HCT116 (cell line): ENCODE measurements at regions not wholly inside any gene's neighbourhood (a gene's known extent, or its start where the extent isn't known, plus 50 kb on each side); places are given as distances from the start of the nearest gene placed in this dataset.

ENCODE experiments used
- ATAC-seq: fragments of 200-7000 bp; cut with Tn5 transposase; 2 replicates; pipeline ENCODE4 v1.9.1; 2020; ENCODE audit warnings: mild to moderate bottlenecking, moderate library complexity
- BruUV-seq: library from RNA; stranded (reverse); fragments of 400-500 nt; replicated peaks from 2 replicates; lab custom pipeline; 2021; lab: Mats Ljungman, UMichigan
- CTCF ChIA-PET: fragments of 300-600 bp; sonication (Branson Sonifier 250); formaldehyde crosslinking; loops from one replicate; lab custom pipeline; 2021; ENCODE audit warnings: antibody characterized with exemption; lab: Charles Lee
- POLR2A ChIA-PET: fragments of 300-600, 350-600 bp; sonication (Branson Sonifier 250); formaldehyde crosslinking; loops from one replicate; lab custom pipeline; 2021; ENCODE audit warnings: antibody characterized with exemption; lab: Charles Lee
- RAD21 ChIA-PET, 2 experiments: fragments of 300-600 bp; sonication (Branson Sonifier 250); formaldehyde crosslinking; loops; one replicate each; lab custom pipeline; 2023; ENCODE audit warnings: low total read pairs in 2 of 2; ENCODE audit not compliant: uncharacterized antibody in 2 of 2, unreplicated experiment in 2 of 2, low non-redundant PET in 1 of 2; lab: Charles Lee
- DNase-seq: peaks from one replicate; pipeline ENCODE4 v3.0.0-alpha.2; 2010; ENCODE audit warnings: low read depth, low spot score
- H2AFZ ChIP-seq: fragments of 200-600 bp; shearing (Covaris generic), sonication (generic); 2 replicates; pipeline ENCODE4 v1.6.1; 2017; ENCODE audit warnings: low read depth, mixed run types, mixed read lengths, antibody characterized with exemption, low read length; ENCODE audit not compliant: poor library complexity, severe bottlenecking
- H3K27ac ChIP-seq: 2 replicates; pipeline ENCODE4 v1.5.1; 2012; ENCODE audit warnings: low read depth, low read length
- H3K27me3 ChIP-seq: fragments of 200-600 bp; sonication (generic); 2 replicates; pipeline ENCODE4 v1.6.1; 2016; ENCODE audit warnings: mixed run types, low read length, mixed read lengths; ENCODE audit not compliant: insufficient read depth
- H3K36me3 ChIP-seq, 2 experiments: fragments of 200-500 bp in 1 of 2; fragments of 200-600 bp in 1 of 2; sonication (Bioruptor generic) in 1 of 2; sonication (generic) in 1 of 2; 2 replicates each; pipeline versions ENCODE4 v1.5.1 to v1.6.1; 2014 to 2016; ENCODE audit warnings: low read length in 2 of 2, inconsistent platforms in 1 of 2, mixed read lengths in 1 of 2, mixed run types in 1 of 2; ENCODE audit not compliant: insufficient read depth in 2 of 2, control insufficient read depth in 1 of 2
- H3K4me1 ChIP-seq, 2 experiments: fragments of 200-600 bp in 1 of 2; sonication (generic) in 1 of 2; 2 replicates each; pipeline versions ENCODE4 v1.5.1 to v1.6.1; 2012 to 2017; ENCODE audit warnings: low read length in 2 of 2, inconsistent platforms in 1 of 2, mild to moderate bottlenecking in 1 of 2, mixed read lengths in 1 of 2, mixed run types in 1 of 2, moderate library complexity in 1 of 2; ENCODE audit not compliant: insufficient read depth in 2 of 2, control insufficient read depth in 1 of 2
- H3K4me2 ChIP-seq: fragments of 200-600 bp; sonication (generic); 2 replicates; pipeline ENCODE4 v1.6.1; 2017; ENCODE audit warnings: mixed run types, low read length, mixed read lengths
- H3K4me3 ChIP-seq, 2 experiments: fragments of 200-600 bp in 1 of 2; sonication (generic) in 1 of 2; replicated peaks in 1 of 2; 2 replicates each; pipeline ENCODE4 v1.5.1; 2011 to 2016; ENCODE audit warnings: low read length in 2 of 2, control low read depth in 1 of 2, low read depth in 1 of 2, mild to moderate bottlenecking in 1 of 2, mixed read lengths in 1 of 2, mixed run types in 1 of 2
- H3K79me2 ChIP-seq: fragments of 200-600 bp; sonication (generic); 2 replicates; pipeline ENCODE4 v1.6.1; 2017; ENCODE audit warnings: mild to moderate bottlenecking, mixed run types, low read length, moderate library complexity, mixed read lengths; ENCODE audit not compliant: insufficient read depth
- H3K9ac ChIP-seq: fragments of 200-600 bp; sonication (generic); 2 replicates; pipeline ENCODE4 v1.6.1; 2016; ENCODE audit warnings: low read length, mixed read lengths
- H3K9me2 ChIP-seq: fragments of 200-600 bp; sonication (generic), shearing (Covaris generic); 2 replicates; pipeline ENCODE4 v1.6.1; 2017; ENCODE audit warnings: mixed run types, mild to moderate bottlenecking, moderate library complexity; ENCODE audit not compliant: insufficient read depth
- H3K9me3 ChIP-seq, 2 experiments: fragments of 200-500 bp in 1 of 2; fragments of 200-600 bp in 1 of 2; sonication (Bioruptor generic) in 1 of 2; sonication (generic) in 1 of 2; 2 replicates each; pipeline ENCODE4 v1.6.1; 2014 to 2017; ENCODE audit warnings: low read length in 2 of 2, mixed read lengths in 2 of 2, inconsistent platforms in 1 of 2, low read depth in 1 of 2, mild to moderate bottlenecking in 1 of 2, mixed run types in 1 of 2, moderate library complexity in 1 of 2; ENCODE audit not compliant: control insufficient read depth in 1 of 2, insufficient read depth in 1 of 2
- H4K20me1 ChIP-seq: fragments of 200-600 bp; sonication (generic), shearing (Covaris generic); 2 replicates; pipeline ENCODE4 v1.6.1; 2017; ENCODE audit warnings: mixed run types, mild to moderate bottlenecking, moderate library complexity; ENCODE audit not compliant: insufficient read depth
- FOSL1 ChIP-seq: IDR thresholded peaks from 2 replicates; pipeline ENCODE4 v1.6.1; 2012; ENCODE audit warnings: low read depth
- JUND ChIP-seq: IDR thresholded peaks from 2 replicates; pipeline ENCODE4 v1.6.1; 2012
- RAD21 ChIP-seq: IDR thresholded peaks from 2 replicates; pipeline ENCODE4 v1.6.1; 2012; ENCODE audit warnings: low read depth, mild to moderate bottlenecking
- REST ChIP-seq: IDR thresholded peaks from 2 replicates; pipeline ENCODE4 v1.6.1; 2012; ENCODE audit warnings: low read depth
- SRF ChIP-seq: IDR thresholded peaks from 2 replicates; pipeline ENCODE4 v1.6.1; 2012; ENCODE audit warnings: low read depth
- intact Hi-C: fragments of 100-400 bp; cut with micrococcal nuclease; formaldehyde crosslinking; loops from 2 replicates; pipeline ENCODE4 v1.10.0; 2022
- TF ChIP-seq, protein P1 (sequence below), 3 experiments: fragments of 200-600 bp in 1 of 3; sonication (generic) in 1 of 3; IDR thresholded peaks in 2 of 3; conservative IDR thresholded peaks in 1 of 3; 2 replicates each; pipeline ENCODE4 v1.5.1; 2012 to 2017; ENCODE audit warnings: low read depth in 2 of 3, low read length in 2 of 3, antibody characterized with exemption in 1 of 3, borderline replicate concordance in 1 of 3, control low read depth in 1 of 3, mild to moderate bottlenecking in 1 of 3, mixed read lengths in 1 of 3, mixed run types in 1 of 3, moderate library complexity in 1 of 3; ENCODE audit not compliant: insufficient read depth in 1 of 3

GRCh38 chr5:61931236-61931635 is 374.8 kb upstream of the KIF2A start:
- no peak overlapping the region for H3K27ac ChIP-seq
- no peaks in the 10 kb centered on the region for H3K36me3 ChIP-seq
- H2AFZ ChIP-seq, result no peak overlapping the region
- no peaks in the 10 kb centered on the region for H3K9me2 ChIP-seq
- DNase-seq (no peak), ATAC-seq (no peak)
- no peaks in the 10 kb centered on the region for H4K20me1 ChIP-seq
- no TSS peak for BruUV-seq
- TF ChIP-seq SRF, result no peak
- no peaks in the 10 kb centered on the region for H3K79me2 ChIP-seq
- intact Hi-C loops, result loop anchor here (5.0 to 10.0 kb wide), 2 partner anchors 596 to 874 kb away; partner anchors contain the start of gene ZSWIM6
- no peak overlapping the region for H3K9ac ChIP-seq
- no peaks in the 10 kb centered on the region; the same call in 1 of the 2 replicates for H3K27me3 ChIP-seq
- ChIA-PET RAD21 (no interaction called here), POLR2A (no interaction called here), CTCF (no interaction called here)
- H3K4me1 ChIP-seq, result no peaks in the 10 kb centered on the region
- no peak overlapping the region for H3K4me2 ChIP-seq
- H3K4me3 ChIP-seq, result no peak overlapping the region
- H3K9me3 ChIP-seq, result no peaks in the 10 kb centered on the region

DNA sequence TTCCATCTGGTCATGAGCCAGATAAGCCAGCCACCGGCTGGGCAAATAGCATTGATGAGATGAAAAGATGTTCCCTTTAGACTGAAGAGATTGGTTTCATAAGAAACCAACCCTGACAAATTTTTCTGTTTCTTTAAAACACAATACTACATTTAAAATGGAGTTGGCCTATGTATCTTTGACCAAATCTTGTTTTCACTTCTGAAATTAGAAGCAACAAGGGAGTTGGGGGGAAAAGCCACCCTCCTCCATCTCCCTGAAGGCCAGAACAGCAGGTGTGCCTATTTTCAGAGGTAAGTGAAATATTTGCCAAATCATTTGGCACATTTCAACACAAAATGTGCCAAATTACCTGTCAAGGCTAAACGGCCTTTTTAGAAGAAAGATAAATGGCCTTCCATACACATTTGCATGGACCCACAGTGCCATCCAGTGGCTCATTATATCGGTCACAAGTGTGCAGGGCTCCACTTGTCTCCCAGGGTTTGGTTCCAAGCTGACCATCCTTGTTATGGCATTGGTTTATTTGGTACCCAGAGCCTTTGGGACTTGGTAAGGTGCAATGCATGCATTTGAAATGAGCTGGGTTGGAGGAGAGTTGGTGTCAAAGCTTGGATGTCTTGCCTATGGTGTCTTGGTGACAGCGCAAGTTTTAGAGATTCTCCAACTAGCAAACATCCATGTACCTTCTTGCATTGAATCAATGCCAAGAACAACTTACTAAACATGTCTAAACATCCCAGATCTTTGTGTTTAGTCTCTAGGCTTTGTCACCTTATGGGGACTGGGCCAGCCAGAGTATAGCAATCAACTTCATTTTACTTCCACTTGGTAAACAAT is 372.0 kb upstream of the KIF2A start:
- POLR2A ChIA-PET, result no interaction called here
- TF ChIP-seq JUND, result no peak
- TF ChIP-seq RAD21, result peak; percentile 81
- TF ChIP-seq, protein P1, sequence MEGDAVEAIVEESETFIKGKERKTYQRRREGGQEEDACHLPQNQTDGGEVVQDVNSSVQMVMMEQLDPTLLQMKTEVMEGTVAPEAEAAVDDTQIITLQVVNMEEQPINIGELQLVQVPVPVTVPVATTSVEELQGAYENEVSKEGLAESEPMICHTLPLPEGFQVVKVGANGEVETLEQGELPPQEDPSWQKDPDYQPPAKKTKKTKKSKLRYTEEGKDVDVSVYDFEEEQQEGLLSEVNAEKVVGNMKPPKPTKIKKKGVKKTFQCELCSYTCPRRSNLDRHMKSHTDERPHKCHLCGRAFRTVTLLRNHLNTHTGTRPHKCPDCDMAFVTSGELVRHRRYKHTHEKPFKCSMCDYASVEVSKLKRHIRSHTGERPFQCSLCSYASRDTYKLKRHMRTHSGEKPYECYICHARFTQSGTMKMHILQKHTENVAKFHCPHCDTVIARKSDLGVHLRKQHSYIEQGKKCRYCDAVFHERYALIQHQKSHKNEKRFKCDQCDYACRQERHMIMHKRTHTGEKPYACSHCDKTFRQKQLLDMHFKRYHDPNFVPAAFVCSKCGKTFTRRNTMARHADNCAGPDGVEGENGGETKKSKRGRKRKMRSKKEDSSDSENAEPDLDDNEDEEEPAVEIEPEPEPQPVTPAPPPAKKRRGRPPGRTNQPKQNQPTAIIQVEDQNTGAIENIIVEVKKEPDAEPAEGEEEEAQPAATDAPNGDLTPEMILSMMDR (IDR thresholded peaks at IDR 0.05 in 2 of 3, conservative IDR thresholded peaks at IDR 0.05 in 1 of 3; ENCODE audit: borderline replicate concordance in 1 of 3, insufficient read depth in 1 of 3, low read depth in 2 of 3, low read length in 2 of 3), result peak; percentile 44 to 66 (median 61); a peak in 5 of 6 replicates
- no peak for TF ChIP-seq FOSL1
- no peak for TF ChIP-seq REST
- H3K4me2 ChIP-seq, result no peak overlapping the region

More for the DNA sequence above, 372.0 kb upstream of the KIF2A start:
- Histone ChIP-seq H3K79me2 (no peaks in the 10 kb centered on the region), H3K27ac (no peak overlapping the region), H3K9ac (no peak overlapping the region), H3K9me2 (no peaks in the 10 kb centered on the region), H3K4me3 (no peak overlapping the region), H4K20me1 (no peaks in the 10 kb centered on the region), H3K4me1 (no peaks in the 10 kb centered on the region), H3K36me3 (no peaks in the 10 kb centered on the region), H3K27me3 (no peaks in the 10 kb centered on the region; the same call in 1 of the 2 replicates), H3K9me3 (no peaks in the 10 kb centered on the region), H2AFZ (no peak overlapping the region)
- ChIA-PET RAD21 (no interaction called here), CTCF (interaction anchor here (0.6 to 2.5 kb wide), 3 partner anchors 166 to 1623 kb away, joined by 4 to 16 read pairs (median 4); no protein-coding TSS in a partner anchor)
- DNase-seq (peak; percentile 34), ATAC-seq (peak; percentile 87)
- BruUV-seq, result no TSS peak
- intact Hi-C loops, result loop anchor here (1.0 to 10.0 kb wide), 4 partner anchors 599 to 1256 kb away; partner anchors contain the start of gene ZSWIM6
